ENCODE measurements at regions not wholly inside any gene's neighbourhood (a gene's known extent, or its start where the extent isn't known, plus 50 kb on each side); places are given as distances from the start of the nearest gene placed in this dataset.

- DNase-seq (ENCODE audit: low read depth): no peak
Measured at GRCh38 chr9:7984203-7984602, 184.6 kb upstream of the DMAC1 start.

GRCh38 chr9:7983490-7983889 is 183.9 kb upstream of the DMAC1 start:
- no peak for DNase-seq (ENCODE audit: low read depth)

DNA sequence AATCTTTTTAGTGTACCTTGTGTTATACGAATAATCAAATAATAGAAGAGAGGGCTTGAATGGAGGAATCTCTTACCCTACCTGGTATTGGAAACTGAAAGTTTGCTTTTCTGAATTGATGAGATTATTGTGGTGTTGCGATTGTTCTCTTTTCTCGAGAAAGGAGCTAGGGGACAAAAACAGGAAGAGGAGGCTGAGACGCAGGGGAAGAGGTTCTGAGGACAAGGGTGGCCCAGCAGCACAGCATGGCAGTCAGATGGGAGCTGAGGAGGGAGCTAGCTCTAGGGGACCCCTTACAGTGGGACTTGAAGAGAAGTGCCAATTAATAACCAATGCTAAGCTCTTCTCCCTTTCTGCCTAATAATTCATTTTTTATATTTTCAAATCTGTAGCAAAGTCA is 183.3 kb upstream of the DMAC1 start:
- no peak for DNase-seq (ENCODE audit: low read depth)

DNA sequence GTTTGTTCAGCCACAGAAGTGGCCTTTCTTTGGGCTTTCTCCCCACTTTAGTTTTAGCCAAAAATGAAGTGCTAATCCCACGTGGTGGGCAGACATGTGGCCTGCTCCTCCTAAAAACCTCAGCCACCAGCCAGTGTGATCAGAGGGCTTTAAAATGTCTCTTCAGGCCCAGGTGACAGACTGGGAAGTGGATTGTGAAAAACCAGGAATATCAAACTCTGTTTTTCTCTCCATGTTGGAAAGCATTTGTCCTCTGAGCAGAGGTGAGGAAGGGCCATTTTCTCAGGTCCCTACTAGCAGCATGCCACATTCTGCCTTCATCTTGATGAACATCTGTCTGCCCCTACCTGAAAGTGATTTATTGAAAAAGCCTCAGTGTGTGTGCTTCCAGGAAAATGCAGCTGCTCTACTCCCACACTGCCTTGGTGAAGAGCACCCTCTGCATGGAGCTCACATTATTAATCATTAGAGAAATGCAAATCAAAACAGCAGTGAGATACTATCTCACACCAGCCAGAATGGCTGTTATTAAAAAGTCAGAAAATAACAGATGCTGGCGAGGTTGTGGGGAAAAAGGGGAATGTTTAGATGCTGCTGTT is 181.2 kb upstream of the DMAC1 start:
- DNase-seq (ENCODE audit: low read depth): no peak

DNA sequence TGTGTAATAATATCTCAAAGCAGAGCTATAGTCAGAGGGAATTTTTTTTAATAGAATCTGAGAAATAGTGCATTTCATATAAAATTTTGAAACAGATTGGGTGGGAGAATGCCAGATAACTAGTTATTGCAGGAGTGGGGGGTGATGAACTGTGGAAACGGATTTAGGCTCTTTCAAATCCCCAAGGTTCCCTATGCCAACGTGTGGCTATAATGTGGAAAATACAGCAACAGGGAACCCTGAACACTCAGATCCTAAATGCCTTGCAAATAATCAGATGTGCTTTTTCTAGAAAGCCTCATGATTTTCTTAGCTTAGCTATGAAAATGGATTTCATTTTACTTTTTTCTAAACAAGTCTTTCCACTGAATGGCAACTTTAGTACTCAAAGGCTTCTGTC is 180.5 kb upstream of the DMAC1 start:
- DNase-seq (ENCODE audit: low read depth): no peak

GRCh38 chr9:7979611-7980010 is 180.0 kb upstream of the DMAC1 start:
- no peak for DNase-seq (ENCODE audit: low read depth)

GRCh38 chr9:7977586-7977985 is 178.0 kb upstream of the DMAC1 start:
- no peak for DNase-seq (ENCODE audit: low read depth)

DNA sequence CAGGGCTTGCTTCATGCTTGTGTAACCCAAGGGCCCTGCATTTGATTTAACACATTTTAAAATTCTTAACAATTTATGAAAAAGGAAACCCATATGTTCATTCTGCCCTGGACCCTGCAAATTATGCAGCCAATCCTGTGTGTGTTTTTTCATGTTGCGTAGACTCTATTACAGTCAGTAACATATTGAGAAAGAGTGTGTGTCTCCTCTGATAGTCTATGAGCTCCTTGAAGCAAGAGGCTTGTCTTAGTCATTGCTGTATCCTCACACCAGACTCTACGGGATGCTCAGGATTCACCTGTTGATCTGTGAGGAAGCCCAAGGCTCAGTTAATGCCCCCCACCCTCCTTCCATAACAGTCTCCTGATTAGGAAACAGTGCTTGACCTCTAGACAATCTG is 177.3 kb upstream of the DMAC1 start:
- DNase-seq (ENCODE audit: low read depth): no peak

DNA sequence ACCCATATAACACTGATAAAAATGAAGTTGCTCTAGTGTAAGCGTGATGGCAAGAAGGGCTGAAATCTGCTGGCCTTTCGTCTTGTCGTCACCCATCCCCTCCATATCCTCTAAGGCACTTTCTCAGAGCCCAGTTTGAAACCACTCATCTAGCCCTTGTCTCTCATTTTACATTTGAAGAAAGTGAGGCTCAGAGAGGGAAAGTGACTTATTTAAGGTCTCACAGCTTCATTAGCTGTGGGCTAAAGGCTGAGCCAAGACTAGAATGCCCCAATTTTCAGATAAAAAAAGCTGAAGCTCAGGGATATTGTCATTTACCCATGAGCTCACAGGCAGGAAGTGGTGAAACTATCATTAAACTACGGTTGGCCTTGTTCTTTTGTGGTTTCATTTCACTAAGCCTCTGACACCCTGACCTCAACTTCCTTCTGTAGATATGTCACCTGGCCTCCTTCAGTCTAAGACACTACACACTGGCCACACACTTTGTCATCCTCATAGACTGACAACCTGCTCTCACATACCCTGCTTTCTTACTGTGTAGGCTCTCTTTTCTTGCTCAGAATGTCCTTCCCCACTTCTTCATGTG is 176.7 kb upstream of the DMAC1 start:
- DNase-seq (ENCODE audit: low read depth): peak; percentile 54

- DNase-seq (ENCODE audit: low read depth): no peak
Measured at GRCh38 chr9:7975336-7975735, 175.8 kb upstream of the DMAC1 start.

- no peak for DNase-seq (ENCODE audit: low read depth)
Measured at GRCh38 chr9:7974335-7974960, 174.9 kb upstream of the DMAC1 start.

DNA sequence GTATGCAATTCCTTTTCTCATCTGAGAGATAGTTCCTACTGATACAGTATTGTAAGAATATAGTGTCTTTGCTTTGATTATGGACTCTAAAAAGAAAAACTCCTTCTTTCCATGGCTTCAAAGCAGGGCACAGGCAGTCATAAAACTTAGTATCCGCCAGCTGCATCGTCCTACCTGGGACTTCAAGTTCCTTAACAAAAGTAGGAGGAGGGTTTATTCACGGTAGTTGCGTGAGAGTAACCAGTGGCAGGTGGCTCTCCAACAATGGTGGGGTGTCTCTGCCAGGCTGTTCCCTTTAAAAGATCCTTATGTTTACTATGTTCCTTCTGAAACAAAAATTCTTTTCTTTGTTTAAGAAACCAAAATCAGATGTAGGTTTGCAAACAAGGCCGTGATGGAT is 173.5 kb upstream of the DMAC1 start:
- no peak for DNase-seq (ENCODE audit: low read depth)

GRCh38 chr9:7970681-7971330 is 171.2 kb upstream of the DMAC1 start:
- DNase-seq (ENCODE audit: low read depth): no peak

GRCh38 chr9:7968687-7969086 is 169.1 kb upstream of the DMAC1 start:
- DNase-seq (ENCODE audit: low read depth): no peak

DNA sequence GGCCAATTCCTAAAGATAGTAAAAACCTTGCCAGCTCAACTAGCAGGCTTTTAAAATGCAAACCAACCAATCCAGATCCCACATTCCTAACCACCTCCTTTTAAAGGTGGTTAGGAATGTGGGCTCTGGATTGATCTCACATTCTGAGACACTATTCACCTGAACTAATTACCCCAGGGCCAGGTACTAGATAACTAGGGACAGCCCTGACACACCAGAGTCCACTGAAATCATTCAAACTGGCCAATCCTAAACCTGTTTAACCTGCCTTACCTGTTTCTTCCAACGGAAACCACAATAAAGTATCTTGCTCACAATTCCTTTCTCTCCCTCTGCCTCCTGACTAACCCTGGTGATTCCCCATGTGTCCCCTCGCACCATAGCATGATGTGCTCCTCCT is 168.3 kb upstream of the DMAC1 start:
- no peak for DNase-seq (ENCODE audit: low read depth)

DNA sequence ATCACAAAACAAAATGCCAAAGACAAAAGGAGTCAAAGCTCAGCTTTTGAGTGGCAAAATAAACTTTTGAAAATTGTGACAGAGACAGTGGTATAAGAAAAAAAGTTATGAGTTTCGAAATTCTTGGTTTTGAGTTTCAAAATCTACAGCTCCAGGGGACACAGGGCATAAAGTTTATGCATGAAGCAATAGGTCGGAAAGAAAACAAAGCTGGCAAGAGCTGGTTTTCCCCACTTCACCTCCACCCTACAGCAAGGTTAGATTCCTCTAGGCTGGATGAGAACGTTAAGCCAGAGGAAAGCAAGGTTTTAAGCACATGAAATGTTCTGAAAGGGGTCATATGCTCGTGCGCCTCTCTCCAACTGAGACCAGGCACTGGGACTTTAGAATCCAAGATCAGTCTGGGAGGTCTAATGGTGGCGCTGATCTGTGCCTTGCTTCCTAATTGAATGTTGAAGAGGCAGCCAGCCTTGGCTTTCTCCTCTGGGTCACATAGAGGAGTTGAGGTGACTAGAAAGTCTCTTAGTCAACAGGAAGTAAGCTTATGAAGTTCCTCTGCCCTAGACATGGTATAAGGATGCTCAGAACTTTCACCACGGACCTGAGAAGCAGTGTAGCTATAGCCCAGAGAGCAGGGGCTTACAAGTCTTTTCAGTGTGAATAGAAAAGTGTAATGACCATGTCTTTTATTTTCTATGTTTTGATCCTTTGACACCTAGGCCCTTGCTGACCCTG is 167.7 kb upstream of the DMAC1 start:
- no peak for DNase-seq (ENCODE audit: low read depth)

- DNase-seq (ENCODE audit: low read depth): no peak
Measured at GRCh38 chr9:7965063-7965462, 165.5 kb upstream of the DMAC1 start.

GRCh38 chr9:7963026-7963425 is 163.4 kb upstream of the DMAC1 start:
- no peak for DNase-seq (ENCODE audit: low read depth)

- no peak for DNase-seq (ENCODE audit: low read depth)
Measured at GRCh38 chr9:7961076-7961475, 161.5 kb upstream of the DMAC1 start.

DNA sequence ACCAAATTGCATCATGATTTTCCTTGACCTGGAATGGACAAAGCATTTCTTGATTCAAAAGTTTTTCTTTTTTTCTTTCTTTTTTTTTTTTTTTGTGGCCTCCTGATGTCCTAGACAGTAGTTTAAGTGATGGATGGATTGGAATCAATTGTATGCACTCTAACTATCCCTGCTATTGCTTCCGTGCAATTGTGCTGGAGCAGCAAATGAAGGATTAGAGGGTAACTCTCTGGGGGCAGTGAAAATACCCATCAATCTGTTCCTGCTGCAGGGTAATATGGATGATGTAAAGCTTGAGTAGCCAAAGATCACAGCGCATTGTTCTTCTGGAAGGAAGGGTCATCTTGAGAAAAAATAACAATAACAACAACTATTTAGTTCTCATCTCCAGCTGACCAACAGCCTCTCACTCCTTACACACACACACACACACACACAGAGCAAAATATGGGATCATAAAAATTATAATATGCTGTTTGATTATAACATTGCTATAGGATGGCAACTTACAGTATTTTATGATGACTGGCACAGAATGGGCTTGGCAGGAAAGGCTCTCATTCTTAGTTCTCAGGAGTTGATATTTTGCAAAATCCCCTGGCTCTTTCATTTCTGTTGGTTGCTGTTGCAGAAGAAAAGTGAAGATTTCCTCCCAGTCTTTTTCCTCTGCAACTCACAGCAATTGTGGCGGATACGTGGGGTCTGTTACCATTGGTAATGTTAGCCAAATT is 160.9 kb upstream of the DMAC1 start:
- DNase-seq (ENCODE audit: low read depth): no peak

GRCh38 chr9:7957803-7958202 is 158.2 kb upstream of the DMAC1 start:
- no peak for DNase-seq (ENCODE audit: low read depth)

- DNase-seq (ENCODE audit: low read depth): no peak
Measured at GRCh38 chr9:7947577-7947976, 148.0 kb upstream of the DMAC1 start.
